ENCODE measurements at regions not wholly inside any gene's neighbourhood (a gene's known extent, or its start where the extent isn't known, plus 50 kb on each side); places are given as distances from the start of the nearest gene placed in this dataset.

DNA sequence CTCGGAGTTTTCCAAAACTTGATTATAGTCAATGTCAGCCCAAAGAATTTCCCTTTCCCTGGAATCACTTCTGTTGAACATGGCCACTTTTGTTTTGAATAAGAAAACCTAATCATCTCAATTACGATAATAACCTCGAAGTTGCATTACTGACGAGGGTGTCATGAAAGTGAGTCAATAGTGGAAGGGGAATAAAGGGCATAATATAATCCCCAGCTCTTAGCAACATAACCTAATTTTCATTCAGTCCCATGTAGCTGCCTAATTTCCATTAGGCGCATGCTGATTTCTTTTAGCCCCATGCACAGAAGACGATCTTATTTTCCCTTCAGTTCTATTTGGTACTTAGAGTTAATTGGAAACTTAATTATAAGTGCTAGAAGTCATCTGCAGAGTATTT lies 51.1 kb upstream of the RAPH1 start:
- no peaks in the 10 kb centered on the region for H3K36me3 ChIP-seq (ENCODE audit: insufficient read depth)
- no peaks in the 10 kb centered on the region for H3F3A ChIP-seq (replicated peaks; ENCODE audit: low read depth)
- H3K27me3 ChIP-seq (ENCODE audit: insufficient read depth), result no peaks in the 10 kb centered on the region
- Mint-ChIP-seq H3K27ac (no peak overlapping the region), H3K36me3 (ENCODE audit: low read depth) (no peaks in the 10 kb centered on the region; the same call in 2 of the 3 replicates), H3K27me3 (ENCODE audit: insufficient read depth, low read depth, poor library complexity) (peaks cover 2% of the 10 kb centered on the region), H3K9me3 (no peaks in the 10 kb centered on the region), H3K4me1 (peaks cover 10% of the 10 kb centered on the region; the same call in 2 of the 3 replicates), H3K4me3 (no peak overlapping the region)
- no peaks in the 10 kb centered on the region for H3K9me2 ChIP-seq (ENCODE audit: insufficient read depth)
- H3K4me2 ChIP-seq, result no peak overlapping the region
- no peak for DNase-seq (ENCODE audit: low spot score)
- H3K4me3 ChIP-seq, result no peak overlapping the region
- no peak for ATAC-seq
- H3K79me2 ChIP-seq (replicated peaks; ENCODE audit: insufficient read depth), result no peaks in the 10 kb centered on the region
- H2AFZ ChIP-seq, result no peak overlapping the region
- TF ChIP-seq EZH2phosphoT487 (IDR thresholded peaks at IDR 0.05; ENCODE audit: unreplicated experiment) (no peak), POLR2AphosphoS5 (IDR thresholded peaks at IDR 0.05; ENCODE audit: low read depth) (no peak), ZNF331 (CRISPR knock-in tag; IDR thresholded peaks at IDR 0.05; ENCODE audit: low read depth) (no peak), JUNB (IDR thresholded peaks at IDR 0.05; ENCODE audit: unreplicated experiment) (no peak), ZNF114 (CRISPR knock-in tag; IDR thresholded peaks at IDR 0.05) (no peak), CREB1 (CRISPR knock-in tag; IDR thresholded peaks at IDR 0.05; ENCODE audit: low read depth) (no peak), STAT1 (IDR thresholded peaks at IDR 0.05; ENCODE audit: unreplicated experiment) (no peak), EZH2 (IDR thresholded peaks at IDR 0.05; ENCODE audit: low read depth, unreplicated experiment) (no peak), NANOG (IDR thresholded peaks at IDR 0.05; ENCODE audit: borderline replicate concordance) (no peak)
- TF ChIP-seq, protein P1, sequence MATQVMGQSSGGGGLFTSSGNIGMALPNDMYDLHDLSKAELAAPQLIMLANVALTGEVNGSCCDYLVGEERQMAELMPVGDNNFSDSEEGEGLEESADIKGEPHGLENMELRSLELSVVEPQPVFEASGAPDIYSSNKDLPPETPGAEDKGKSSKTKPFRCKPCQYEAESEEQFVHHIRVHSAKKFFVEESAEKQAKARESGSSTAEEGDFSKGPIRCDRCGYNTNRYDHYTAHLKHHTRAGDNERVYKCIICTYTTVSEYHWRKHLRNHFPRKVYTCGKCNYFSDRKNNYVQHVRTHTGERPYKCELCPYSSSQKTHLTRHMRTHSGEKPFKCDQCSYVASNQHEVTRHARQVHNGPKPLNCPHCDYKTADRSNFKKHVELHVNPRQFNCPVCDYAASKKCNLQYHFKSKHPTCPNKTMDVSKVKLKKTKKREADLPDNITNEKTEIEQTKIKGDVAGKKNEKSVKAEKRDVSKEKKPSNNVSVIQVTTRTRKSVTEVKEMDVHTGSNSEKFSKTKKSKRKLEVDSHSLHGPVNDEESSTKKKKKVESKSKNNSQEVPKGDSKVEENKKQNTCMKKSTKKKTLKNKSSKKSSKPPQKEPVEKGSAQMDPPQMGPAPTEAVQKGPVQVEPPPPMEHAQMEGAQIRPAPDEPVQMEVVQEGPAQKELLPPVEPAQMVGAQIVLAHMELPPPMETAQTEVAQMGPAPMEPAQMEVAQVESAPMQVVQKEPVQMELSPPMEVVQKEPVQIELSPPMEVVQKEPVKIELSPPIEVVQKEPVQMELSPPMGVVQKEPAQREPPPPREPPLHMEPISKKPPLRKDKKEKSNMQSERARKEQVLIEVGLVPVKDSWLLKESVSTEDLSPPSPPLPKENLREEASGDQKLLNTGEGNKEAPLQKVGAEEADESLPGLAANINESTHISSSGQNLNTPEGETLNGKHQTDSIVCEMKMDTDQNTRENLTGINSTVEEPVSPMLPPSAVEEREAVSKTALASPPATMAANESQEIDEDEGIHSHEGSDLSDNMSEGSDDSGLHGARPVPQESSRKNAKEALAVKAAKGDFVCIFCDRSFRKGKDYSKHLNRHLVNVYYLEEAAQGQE (IDR thresholded peaks at IDR 0.05; ENCODE audit: unreplicated experiment), result no peak
- TF ChIP-seq, protein P2, sequence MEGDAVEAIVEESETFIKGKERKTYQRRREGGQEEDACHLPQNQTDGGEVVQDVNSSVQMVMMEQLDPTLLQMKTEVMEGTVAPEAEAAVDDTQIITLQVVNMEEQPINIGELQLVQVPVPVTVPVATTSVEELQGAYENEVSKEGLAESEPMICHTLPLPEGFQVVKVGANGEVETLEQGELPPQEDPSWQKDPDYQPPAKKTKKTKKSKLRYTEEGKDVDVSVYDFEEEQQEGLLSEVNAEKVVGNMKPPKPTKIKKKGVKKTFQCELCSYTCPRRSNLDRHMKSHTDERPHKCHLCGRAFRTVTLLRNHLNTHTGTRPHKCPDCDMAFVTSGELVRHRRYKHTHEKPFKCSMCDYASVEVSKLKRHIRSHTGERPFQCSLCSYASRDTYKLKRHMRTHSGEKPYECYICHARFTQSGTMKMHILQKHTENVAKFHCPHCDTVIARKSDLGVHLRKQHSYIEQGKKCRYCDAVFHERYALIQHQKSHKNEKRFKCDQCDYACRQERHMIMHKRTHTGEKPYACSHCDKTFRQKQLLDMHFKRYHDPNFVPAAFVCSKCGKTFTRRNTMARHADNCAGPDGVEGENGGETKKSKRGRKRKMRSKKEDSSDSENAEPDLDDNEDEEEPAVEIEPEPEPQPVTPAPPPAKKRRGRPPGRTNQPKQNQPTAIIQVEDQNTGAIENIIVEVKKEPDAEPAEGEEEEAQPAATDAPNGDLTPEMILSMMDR (conservative IDR thresholded peaks at IDR 0.05; ENCODE audit: low read depth in 2 of 2), result no peak
- TF ChIP-seq, protein P3, sequence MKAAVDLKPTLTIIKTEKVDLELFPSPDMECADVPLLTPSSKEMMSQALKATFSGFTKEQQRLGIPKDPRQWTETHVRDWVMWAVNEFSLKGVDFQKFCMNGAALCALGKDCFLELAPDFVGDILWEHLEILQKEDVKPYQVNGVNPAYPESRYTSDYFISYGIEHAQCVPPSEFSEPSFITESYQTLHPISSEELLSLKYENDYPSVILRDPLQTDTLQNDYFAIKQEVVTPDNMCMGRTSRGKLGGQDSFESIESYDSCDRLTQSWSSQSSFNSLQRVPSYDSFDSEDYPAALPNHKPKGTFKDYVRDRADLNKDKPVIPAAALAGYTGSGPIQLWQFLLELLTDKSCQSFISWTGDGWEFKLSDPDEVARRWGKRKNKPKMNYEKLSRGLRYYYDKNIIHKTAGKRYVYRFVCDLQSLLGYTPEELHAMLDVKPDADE (IDR thresholded peaks at IDR 0.05), result no peak
- TF ChIP-seq, protein P4, sequence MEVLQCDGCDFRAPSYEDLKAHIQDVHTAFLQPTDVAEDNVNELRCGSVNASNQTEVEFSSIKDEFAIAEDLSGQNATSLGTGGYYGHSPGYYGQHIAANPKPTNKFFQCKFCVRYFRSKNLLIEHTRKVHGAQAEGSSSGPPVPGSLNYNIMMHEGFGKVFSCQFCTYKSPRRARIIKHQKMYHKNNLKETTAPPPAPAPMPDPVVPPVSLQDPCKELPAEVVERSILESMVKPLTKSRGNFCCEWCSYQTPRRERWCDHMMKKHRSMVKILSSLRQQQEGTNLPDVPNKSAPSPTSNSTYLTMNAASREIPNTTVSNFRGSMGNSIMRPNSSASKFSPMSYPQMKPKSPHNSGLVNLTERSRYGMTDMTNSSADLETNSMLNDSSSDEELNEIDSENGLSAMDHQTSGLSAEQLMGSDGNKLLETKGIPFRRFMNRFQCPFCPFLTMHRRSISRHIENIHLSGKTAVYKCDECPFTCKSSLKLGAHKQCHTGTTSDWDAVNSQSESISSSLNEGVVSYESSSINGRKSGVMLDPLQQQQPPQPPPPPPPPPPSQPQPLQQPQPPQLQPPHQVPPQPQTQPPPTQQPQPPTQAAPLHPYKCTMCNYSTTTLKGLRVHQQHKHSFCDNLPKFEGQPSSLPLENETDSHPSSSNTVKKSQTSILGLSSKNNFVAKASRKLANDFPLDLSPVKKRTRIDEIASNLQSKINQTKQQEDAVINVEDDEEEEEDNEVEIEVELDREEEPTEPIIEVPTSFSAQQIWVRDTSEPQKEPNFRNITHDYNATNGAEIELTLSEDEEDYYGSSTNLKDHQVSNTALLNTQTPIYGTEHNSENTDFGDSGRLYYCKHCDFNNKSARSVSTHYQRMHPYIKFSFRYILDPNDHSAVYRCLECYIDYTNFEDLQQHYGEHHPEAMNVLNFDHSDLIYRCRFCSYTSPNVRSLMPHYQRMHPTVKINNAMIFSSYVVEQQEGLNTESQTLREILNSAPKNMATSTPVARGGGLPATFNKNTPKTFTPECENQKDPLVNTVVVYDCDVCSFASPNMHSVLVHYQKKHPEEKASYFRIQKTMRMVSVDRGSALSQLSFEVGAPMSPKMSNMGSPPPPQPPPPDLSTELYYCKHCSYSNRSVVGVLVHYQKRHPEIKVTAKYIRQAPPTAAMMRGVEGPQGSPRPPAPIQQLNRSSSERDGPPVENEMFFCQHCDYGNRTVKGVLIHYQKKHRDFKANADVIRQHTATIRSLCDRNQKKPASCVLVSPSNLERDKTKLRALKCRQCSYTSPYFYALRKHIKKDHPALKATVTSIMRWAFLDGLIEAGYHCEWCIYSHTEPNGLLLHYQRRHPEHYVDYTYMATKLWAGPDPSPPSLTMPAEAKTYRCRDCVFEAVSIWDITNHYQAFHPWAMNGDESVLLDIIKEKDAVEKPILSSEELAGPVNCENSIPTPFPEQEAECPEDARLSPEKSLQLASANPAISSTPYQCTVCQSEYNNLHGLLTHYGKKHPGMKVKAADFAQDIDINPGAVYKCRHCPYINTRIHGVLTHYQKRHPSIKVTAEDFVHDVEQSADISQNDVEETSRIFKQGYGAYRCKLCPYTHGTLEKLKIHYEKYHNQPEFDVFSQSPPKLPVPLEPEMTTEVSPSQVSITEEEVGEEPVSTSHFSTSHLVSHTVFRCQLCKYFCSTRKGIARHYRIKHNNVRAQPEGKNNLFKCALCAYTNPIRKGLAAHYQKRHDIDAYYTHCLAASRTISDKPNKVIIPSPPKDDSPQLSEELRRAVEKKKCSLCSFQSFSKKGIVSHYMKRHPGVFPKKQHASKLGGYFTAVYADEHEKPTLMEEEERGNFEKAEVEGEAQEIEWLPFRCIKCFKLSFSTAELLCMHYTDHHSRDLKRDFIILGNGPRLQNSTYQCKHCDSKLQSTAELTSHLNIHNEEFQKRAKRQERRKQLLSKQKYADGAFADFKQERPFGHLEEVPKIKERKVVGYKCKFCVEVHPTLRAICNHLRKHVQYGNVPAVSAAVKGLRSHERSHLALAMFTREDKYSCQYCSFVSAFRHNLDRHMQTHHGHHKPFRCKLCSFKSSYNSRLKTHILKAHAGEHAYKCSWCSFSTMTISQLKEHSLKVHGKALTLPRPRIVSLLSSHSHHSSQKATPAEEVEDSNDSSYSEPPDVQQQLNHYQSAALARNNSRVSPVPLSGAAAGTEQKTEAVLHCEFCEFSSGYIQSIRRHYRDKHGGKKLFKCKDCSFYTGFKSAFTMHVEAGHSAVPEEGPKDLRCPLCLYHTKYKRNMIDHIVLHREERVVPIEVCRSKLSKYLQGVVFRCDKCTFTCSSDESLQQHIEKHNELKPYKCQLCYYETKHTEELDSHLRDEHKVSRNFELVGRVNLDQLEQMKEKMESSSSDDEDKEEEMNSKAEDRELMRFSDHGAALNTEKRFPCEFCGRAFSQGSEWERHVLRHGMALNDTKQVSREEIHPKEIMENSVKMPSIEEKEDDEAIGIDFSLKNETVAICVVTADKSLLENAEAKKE (CRISPR knock-in tag; IDR thresholded peaks at IDR 0.05), result no peak
- peaks cover 13% of the 10 kb centered on the region; the same call in 1 of the 2 replicates for H3K4me1 ChIP-seq (ENCODE audit: insufficient read depth)
- no peak overlapping the region for H3K27ac ChIP-seq (ENCODE audit: low read depth)
- no peaks in the 10 kb centered on the region for H4K20me1 ChIP-seq (replicated peaks; ENCODE audit: insufficient read depth)
